ENCODE measurements at regions not wholly inside any gene's neighbourhood (a gene's known extent, or its start where the extent isn't known, plus 50 kb on each side); places are given as distances from the start of the nearest gene placed in this dataset.
A peak's percentile ranks its signal among the peaks of the same experiment; 100 is the strongest.

DNA sequence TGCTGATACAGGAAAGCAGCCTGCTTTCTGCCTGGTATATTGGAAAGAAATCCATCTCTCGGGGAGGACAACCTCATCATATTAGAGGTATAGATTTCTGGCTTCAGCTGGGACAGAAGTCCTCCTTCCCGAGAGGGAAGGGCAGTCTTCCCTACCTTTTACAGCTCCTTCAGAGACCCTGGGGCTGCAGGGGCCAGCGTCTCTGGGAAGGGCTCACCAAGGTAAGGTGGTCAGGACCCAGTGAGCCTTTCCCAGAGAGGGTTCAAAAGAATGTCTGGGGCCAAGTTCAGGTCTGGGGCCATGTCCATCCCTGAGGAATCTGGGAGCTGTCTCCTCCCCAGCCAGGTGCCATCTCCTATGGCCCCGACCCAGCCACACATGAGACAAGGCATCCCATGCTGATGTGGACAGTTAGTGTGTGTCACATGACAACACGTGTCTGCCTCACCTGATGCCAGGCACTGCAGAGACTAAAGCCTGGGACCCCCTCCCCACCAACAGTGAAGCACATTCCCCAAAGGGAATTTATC, 136.4 kb downstream of the URI1 start (continued):
- no peak for TF ChIP-seq ZNF280C (tag by site-specific recombination; IDR thresholded peaks at IDR 0.05)
- TF ChIP-seq ZNF449 (tag by site-specific recombination; IDR thresholded peaks at IDR 0.05): no peak
- no peak for TF ChIP-seq ZNF302 (tag by site-specific recombination; IDR thresholded peaks at IDR 0.05; ENCODE audit: low read depth)
- TF ChIP-seq KLF7 (tag by site-specific recombination; IDR thresholded peaks at IDR 0.05; ENCODE audit: borderline replicate concordance): no peak
- no peak for TF ChIP-seq FEZF1 (tag by site-specific recombination; IDR thresholded peaks at IDR 0.05)

- CTCF ChIA-PET: interaction anchor here (0.6 to 1.2 kb wide), 5 partner anchors 8 to 314 kb away, joined by 3 to 4 read pairs (median 4); no protein-coding TSS in a partner anchor
- POLR2A ChIA-PET: no interaction called here
- peaks cover 6% of the 10 kb centered on the region for H3K4me1 ChIP-seq (ENCODE audit: control insufficient read depth, insufficient read depth, low read length)
Observed at GRCh38 chr19:30079200-30079599, 137.2 kb downstream of the URI1 start.

DNA sequence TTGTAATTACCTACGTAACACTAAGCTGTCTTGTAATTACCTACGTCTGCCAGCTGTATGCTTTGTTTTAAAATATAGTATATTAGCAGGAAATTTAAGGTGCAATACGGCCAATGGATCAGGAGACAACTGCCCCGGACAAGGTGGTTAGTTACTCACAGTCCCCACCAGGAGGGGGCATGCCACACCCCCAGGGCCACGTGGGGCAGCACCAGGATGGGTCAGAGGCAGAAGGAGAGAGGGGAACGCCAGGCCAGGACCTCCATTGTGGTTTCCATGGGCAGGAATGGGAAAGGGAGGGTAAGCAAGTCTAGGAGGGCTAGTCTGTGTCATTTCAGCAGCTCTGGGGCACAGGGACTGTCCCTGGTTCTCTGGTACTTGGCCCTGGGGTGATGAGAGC, 140.1 kb downstream of the URI1 start:
- no peaks in the 10 kb centered on the region for H3K36me3 ChIP-seq (ENCODE audit: control insufficient read depth in 2 of 2, insufficient read depth in 1 of 2, low read length in 2 of 2)
- ChIA-PET CTCF (interaction anchor here (0.7 to 1.2 kb wide), 2 partner anchors 352 to 475 kb away, joined by 3 to 5 read pairs; no protein-coding TSS in a partner anchor), POLR2A (interaction anchor here (0.9 kb wide), 1 partner anchor 9 kb away, joined by 3 read pairs; no protein-coding TSS in a partner anchor)
- no peak overlapping the region for H3K4me3 ChIP-seq (ENCODE audit: low read depth, low read length)
- H3K27ac ChIP-seq (ENCODE audit: extremely low read depth, low read depth, low read length): no peak overlapping the region
- H3K4me1 ChIP-seq (ENCODE audit: control insufficient read depth, insufficient read depth, low read length): peaks cover 18% of the 10 kb centered on the region
- peaks cover 10% of the 10 kb centered on the region for H3K9me3 ChIP-seq (ENCODE audit: control insufficient read depth, insufficient read depth, low read depth, low read length)
- TF ChIP-seq, protein P1, sequence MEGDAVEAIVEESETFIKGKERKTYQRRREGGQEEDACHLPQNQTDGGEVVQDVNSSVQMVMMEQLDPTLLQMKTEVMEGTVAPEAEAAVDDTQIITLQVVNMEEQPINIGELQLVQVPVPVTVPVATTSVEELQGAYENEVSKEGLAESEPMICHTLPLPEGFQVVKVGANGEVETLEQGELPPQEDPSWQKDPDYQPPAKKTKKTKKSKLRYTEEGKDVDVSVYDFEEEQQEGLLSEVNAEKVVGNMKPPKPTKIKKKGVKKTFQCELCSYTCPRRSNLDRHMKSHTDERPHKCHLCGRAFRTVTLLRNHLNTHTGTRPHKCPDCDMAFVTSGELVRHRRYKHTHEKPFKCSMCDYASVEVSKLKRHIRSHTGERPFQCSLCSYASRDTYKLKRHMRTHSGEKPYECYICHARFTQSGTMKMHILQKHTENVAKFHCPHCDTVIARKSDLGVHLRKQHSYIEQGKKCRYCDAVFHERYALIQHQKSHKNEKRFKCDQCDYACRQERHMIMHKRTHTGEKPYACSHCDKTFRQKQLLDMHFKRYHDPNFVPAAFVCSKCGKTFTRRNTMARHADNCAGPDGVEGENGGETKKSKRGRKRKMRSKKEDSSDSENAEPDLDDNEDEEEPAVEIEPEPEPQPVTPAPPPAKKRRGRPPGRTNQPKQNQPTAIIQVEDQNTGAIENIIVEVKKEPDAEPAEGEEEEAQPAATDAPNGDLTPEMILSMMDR (tag by site-specific recombination; IDR thresholded peaks at IDR 0.05): 0 out of 2 replicates have a peak, but pooled peaks have one; percentile 30
- TF ChIP-seq ZNF211 (tag by site-specific recombination; IDR thresholded peaks at IDR 0.05; ENCODE audit: low read depth) (no peak), ZNF157 (tag by site-specific recombination; IDR thresholded peaks at IDR 0.05) (no peak), ZNF140 (tag by site-specific recombination; IDR thresholded peaks at IDR 0.05) (no peak), ZNF266 (tag by site-specific recombination; IDR thresholded peaks at IDR 0.05; ENCODE audit: low read depth) (peak; percentile 99)

More at GRCh38 chr19:30079200-30079599, 137.2 kb downstream of the URI1 start:
- H3K9me3 ChIP-seq (ENCODE audit: control insufficient read depth, insufficient read depth, low read depth, low read length): peaks cover 10% of the 10 kb centered on the region
- no peak overlapping the region for H3K27ac ChIP-seq (ENCODE audit: extremely low read depth, low read depth, low read length)
- H3K36me3 ChIP-seq (ENCODE audit: control insufficient read depth in 2 of 2, insufficient read depth in 1 of 2, low read length in 2 of 2): no peaks in the 10 kb centered on the region
- no peak overlapping the region for H3K4me3 ChIP-seq (ENCODE audit: low read depth, low read length)
- TF ChIP-seq ZNF398 (tag by site-specific recombination; IDR thresholded peaks at IDR 0.05): no peak
- no peak for TF ChIP-seq ZNF530 (tag by site-specific recombination; IDR thresholded peaks at IDR 0.05; ENCODE audit: low read depth)
- no peak for TF ChIP-seq MYNN (tag by site-specific recombination; IDR thresholded peaks at IDR 0.05; ENCODE audit: borderline replicate concordance)
- TF ChIP-seq ZNF404 (tag by site-specific recombination; IDR thresholded peaks at IDR 0.05): no peak
- TF ChIP-seq, protein P2, sequence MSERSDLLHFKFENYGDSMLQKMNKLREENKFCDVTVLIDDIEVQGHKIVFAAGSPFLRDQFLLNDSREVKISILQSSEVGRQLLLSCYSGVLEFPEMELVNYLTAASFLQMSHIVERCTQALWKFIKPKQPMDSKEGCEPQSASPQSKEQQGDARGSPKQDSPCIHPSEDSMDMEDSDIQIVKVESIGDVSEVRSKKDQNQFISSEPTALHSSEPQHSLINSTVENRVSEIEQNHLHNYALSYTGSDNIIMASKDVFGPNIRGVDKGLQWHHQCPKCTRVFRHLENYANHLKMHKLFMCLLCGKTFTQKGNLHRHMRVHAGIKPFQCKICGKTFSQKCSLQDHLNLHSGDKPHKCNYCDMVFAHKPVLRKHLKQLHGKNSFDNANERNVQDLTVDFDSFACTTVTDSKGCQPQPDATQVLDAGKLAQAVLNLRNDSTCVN (tag by site-specific recombination; optimal IDR thresholded peaks at IDR 0.05): no peak
- no peak for TF ChIP-seq GLI4 (tag by site-specific recombination; IDR thresholded peaks at IDR 0.05)
- TF ChIP-seq ZNF624 (tag by site-specific recombination; IDR thresholded peaks at IDR 0.05): peak; percentile 96
- no peak for TF ChIP-seq ZNF138 (tag by site-specific recombination; IDR thresholded peaks at IDR 0.05; ENCODE audit: borderline replicate concordance)
- TF ChIP-seq ZNF211 (tag by site-specific recombination; IDR thresholded peaks at IDR 0.05; ENCODE audit: low read depth): no peak
- TF ChIP-seq REPIN1 (tag by site-specific recombination; IDR thresholded peaks at IDR 0.05; ENCODE audit: low read depth): no peak
- TF ChIP-seq SETDB1 (IDR thresholded peaks at IDR 0.05; ENCODE audit: insufficient read length, low read length): peak; percentile 62
- no peak for TF ChIP-seq ZNF366 (tag by site-specific recombination; conservative IDR thresholded peaks at IDR 0.05)
